Kidney glomerular epithelial cell (primary cell): ENCODE measurements at regions not wholly inside any gene's neighbourhood (a gene's known extent, or its start where the extent isn't known, plus 50 kb on each side); places are given as distances from the start of the nearest gene placed in this dataset.

Experiments used
- DNase-seq: peaks from one replicate; lab custom pipeline; 2025; lab: John Stamatoyannopoulos, UW

- DNase-seq = no peak
These were observed 251.5 kb downstream of the DAD1 start for GRCh38 chr14:22337521-22337920.

DNA sequence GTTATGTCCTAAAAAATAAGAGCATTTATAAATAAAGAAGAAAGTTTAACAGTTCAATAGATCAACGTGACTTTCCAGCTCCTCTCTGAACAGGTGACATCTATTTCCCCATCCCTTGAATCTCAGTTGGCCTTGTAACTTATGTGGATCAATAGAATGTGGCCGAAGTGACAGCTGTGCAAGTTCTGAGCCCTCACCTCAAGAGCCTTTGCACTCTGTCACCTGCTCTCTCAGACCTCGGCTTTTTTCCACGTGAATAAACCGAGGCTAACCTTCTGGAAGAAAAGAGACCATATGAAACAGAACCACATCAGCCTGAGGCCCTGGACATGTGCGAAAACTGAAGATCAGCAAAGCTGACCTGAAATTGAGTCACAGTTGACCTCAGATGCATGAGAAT, 253.0 kb downstream of the DAD1 start:
- DNase-seq = no peak

GRCh38 chr14:22334627-22335026, 254.4 kb downstream of the DAD1 start:
- DNase-seq = no peak

GRCh38 chr14:22334275-22334577, 254.8 kb downstream of the DAD1 start:
- no peak for DNase-seq

- DNase-seq = peak; percentile 20
These were observed 255.4 kb downstream of the DAD1 start for GRCh38 chr14:22333422-22334274.

DNA sequence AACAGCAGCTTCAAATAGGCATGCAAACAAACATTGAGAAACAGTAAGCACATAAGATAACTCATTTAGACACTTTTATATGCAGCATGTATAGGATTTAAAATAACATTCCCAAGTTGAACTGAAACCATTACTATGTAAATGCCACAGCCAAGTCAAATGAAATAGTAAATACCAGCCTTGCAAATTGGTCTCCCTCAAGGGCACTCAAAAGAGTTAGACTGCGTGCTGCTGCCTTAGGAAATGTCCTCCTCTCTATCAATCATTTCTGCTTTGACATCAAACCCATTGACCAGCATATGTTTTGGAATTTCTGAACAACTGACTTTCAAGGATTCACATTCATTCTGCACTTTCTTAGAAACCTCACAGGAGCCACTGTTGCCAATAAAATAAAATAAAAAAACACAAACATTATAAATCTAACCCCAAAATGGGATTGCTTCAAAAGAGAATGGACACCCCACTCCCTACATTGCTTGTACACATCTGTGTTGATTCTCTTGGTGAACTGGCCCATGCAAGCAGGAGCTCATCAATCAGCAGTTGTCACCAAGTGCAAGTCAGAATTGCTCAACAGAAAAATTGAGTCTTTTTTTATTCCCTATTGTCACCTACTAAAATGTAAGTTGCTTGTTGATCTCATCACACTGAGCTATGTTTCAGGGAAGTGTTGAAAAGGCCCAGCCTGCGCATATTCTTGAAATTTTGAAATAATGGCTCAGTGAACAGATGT, 256.2 kb downstream of the DAD1 start:
- no peak for DNase-seq

- no peak for DNase-seq
These were observed 259.7 kb downstream of the DAD1 start for GRCh38 chr14:22329371-22329770.

DNA sequence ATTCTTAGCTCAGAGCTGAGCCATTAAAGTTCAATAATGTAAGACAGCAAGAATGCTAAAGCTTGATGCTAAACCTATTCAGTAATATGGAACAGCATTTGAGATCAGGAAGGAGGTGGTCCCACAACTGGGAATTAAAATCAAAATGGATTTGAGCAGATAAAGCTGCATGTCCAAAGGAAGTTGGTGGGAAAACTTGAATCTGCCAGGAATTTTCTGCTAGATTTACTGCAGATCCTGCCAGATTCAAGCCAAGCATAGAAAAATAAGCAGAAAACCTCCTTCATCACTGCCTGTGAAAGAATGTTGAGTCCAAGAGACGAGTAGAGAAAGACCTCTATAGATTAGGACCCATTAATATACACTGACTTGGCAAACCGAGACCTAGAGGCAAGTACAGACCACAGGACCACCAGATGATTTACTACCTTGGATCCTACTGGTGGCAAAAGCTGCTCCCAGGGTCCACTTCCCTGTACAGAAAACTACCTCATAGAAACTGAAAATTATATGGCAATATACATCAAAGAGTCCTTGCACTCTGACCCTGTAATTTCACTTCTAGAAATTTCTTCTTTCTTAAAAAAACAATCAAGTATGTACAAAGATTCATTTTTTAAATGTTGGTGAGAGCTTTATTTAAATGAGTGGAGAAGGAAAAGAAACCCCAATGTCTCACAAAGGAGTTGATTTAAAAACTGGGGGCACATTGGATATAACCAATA, 263.2 kb downstream of the DAD1 start:
- no peak for DNase-seq

DNA sequence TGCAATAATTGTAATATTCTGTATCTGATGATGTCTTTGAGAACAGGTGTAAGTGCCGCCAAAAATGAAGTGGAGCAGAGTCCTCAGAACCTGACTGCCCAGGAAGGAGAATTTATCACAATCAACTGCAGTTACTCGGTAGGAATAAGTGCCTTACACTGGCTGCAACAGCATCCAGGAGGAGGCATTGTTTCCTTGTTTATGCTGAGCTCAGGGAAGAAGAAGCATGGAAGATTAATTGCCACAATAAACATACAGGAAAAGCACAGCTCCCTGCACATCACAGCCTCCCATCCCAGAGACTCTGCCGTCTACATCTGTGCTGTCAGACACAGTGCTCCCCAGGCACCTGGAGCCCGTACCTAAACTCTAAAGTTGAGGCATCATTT, 268.7 kb downstream of the DAD1 start:
- DNase-seq = no peak

DNA sequence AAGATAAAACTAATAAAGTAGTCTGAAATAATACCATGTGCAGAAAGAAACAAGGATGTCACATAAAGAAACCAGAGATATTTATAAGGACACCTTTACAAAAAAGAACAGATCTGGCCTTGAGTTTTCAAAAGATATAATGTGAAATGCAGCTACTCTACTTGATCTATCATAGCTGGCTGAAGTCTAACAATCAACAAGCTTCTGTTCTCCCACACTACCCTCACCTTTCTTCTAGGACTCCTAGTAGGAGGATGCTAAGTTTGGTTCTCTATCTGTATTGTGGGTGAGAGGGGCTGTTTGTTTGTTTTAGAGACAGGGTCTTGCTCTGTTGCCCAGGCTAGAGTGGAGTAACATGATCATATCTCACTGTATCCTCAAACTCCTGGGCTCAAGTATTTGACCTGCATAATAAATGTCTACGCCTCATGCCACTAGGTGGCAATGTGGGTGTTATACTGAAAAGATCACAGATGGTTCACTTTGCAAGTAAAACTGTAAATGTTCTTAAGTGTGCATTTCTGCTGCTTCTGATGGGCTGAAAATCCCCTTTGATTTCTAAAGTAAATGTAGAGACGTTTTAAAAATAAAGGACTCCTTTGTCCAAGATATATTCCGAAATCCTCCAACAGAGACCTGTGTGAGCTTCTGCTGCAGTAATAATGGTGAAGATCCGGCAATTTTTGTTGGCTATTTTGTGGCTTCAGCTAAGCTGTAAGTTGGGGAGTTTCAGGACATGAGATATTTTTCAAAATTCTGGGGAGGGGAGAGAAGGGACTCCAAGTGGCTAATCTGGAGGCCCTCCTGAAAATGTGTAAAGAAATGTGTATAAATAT, 269.3 kb downstream of the DAD1 start:
- peak; percentile 32 for DNase-seq

DNA sequence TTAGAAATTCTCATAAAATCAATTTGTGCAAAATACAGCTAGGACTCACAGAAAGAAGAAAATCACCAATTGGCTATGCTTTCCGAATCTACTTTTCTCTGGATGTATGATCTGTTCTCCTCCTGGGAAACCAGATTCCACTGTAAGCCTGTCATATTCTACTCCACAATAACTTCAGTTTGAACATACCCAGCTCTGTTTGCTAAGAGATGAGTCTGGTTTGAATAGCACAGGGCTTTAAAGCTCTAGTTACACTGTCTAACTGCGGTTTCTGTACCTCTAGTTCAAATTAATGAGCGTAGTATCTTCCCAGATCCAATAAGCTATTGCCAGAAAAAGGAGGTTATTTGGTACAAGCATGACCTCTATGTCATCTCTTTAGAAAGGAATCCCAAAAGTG, 270.1 kb downstream of the DAD1 start:
- no peak for DNase-seq

DNA sequence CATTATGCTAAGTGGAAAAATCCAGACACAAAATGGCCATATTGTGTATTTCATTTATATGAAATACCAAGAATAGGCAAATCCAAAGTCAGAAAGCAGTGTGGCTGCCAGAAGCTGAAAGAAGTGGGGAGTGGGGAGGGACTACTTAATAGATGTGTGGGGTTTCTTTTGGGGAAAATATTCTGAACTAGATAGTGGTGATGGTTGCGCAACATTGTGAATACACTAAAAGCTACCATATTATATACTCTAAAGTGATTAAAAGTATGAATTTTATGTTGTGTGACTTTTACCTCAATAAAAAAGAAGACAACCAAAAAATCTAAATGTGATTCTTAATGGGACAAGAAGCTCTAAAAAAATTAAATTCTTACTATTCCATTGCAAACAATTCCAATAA, 272.6 kb downstream of the DAD1 start:
- DNase-seq = no peak

DNA sequence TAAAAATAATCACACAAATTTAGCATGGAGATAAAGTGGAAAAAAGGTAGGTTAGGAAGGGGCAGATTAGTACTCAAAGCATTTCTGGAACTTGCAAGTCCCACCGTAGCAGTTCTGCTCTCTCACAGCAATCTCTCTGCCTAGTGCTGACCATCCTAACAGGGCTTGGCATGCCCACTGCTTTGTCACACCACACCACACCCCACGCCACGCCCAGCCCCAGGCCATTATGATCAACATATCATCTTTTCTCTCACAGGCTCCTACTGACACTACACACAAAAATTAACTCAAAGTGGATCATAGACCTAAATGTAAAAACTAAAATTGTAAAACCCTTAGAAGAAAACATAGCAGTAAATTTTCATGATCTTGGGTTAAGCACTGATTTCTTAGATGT, 273.7 kb downstream of the DAD1 start:
- DNase-seq = no peak

DNA sequence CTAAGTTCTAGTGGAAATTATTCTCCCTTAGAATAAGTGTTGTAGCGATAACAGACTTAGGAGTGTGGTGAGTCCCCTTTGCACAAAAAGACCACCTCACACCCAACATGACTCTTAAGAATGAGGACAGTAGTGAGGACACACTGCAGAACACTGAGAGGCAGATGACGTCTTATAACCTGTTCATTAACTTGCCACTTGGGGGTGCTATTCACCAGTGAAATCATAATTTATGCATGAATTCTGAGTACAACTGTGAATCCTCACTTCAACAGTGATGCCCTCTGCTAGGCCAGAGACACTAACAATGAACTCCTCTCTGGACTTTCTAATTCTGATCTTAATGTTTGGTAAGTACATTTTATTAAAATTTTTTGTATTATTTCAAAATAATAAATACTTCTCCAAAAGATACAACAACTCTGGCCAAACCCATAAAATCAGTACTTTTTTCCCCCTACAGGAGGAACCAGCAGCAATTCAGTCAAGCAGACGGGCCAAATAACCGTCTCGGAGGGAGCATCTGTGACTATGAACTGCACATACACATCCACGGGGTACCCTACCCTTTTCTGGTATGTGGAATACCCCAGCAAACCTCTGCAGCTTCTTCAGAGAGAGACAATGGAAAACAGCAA, 274.7 kb downstream of the DAD1 start:
- peak; percentile 61 for DNase-seq

DNA sequence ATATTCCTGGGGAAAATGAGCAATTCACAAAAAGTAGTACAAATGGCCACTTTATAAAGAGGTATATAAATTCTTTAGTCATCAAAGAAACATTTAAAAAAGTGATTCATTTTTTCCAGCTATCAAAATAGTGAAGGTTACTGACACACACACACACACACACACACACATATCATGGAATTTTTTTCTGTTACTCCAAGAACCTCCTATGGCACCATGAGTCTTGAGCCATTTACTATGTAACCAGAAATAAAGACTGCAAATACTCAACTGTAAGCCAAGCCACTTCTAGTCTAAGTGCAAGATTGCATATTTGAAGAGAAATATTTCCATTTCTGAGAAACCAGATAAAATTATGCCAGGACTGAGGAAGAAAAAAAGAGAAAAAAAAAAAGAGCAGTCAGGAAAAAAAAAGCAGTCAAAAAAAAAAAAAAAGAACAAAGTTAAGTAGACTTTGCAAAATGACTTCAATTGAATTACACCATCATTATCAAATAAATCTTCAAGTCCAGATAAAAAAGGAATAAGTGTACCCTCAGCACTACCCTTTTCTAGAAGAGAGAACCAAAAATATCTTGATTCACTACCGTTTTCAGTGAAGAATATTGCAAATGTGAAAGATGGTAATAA, 275.7 kb downstream of the DAD1 start:
- no peak for DNase-seq

GRCh38 chr14:22311636-22312035, 277.4 kb downstream of the DAD1 start:
- no peak for DNase-seq

DNA sequence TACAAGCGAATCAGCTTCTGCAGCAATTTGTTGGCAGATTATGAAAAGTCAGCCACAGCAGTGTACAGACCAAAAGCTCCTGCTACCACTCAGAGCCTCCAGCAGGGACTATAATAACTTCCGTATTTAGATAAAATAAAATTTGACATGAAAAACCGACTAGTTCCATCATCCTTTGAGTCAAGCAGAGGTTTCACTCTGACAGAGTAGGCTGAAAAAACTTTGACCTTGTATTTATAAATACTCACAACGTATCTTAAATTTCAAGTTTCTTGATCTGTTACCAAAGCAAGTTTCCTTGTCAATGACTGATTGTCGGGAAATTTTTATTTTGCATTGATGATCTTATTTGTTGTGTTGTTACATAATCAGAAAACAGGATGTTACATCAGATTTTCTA, 283.4 kb downstream of the DAD1 start:
- no peak for DNase-seq

- no peak for DNase-seq
These were observed 284.7 kb downstream of the DAD1 start for GRCh38 chr14:22304326-22304725.

- peak; percentile 22 for DNase-seq
These were observed 285.3 kb downstream of the DAD1 start for GRCh38 chr14:22303589-22304195.

DNA sequence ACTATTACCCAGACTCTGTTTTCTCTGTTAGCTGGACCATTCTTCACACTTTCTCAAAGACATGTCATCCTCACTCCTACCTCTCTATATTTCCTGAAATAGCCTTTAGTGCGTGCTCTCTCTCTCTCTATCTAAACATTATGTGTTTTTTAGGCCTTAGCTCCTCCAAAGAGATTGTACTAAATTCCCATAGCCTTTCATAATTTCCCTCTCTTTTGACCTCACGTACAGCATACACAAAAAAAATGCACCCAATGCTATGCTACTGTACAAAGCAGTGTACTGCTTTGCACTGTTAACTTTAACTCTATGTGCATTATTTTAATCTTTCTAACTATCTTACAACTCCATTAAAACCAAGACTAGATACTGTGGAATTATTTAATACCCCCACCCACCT, 288.4 kb downstream of the DAD1 start:
- no peak for DNase-seq

- no peak for DNase-seq
These were observed 291.6 kb downstream of the DAD1 start for GRCh38 chr14:22297376-22297775.
